Natural killer cell treated with Interleukin-12 subunit alpha and Interleukin-12 subunit beta and Interleukin-15 and Interleukin-18, amount 100 ng/mL, for 72 hours (primary cell): ENCODE measurements at regions not wholly inside any gene's neighbourhood (a gene's known extent, or its start where the extent isn't known, plus 50 kb on each side); places are given as distances from the start of the nearest gene placed in this dataset.
"Not testable (repeated sequence)": the region's sequence is repeated elsewhere in the genome, so short reads cannot be mapped to it uniquely, and the experiment has no call there.

Experiments
- ATAC-seq, 2 donors: fragments of 150-1000 bp; cut with Tn5 transposase in 1 of 2; sonication (Bioruptor Pico), chemical (Tn5 transposase) in 1 of 2; 2 replicates each; pipeline ENCODE4 v1.10.0; 2021
- DNase-seq: peaks from one replicate; pipeline ENCODE4 v3.0.0; 2022; ENCODE audit warnings: low spot score
- H3K27ac Mint-ChIP-seq, 2 donors: 1 replicate in 1 of 2; 2 replicates in 1 of 2; pipeline ENCODE4 v1.8.0; 2022; ENCODE audit warnings: mixed read lengths in 2 of 2, mild to moderate bottlenecking in 1 of 2, moderate library complexity in 1 of 2
- H3K27me3 Mint-ChIP-seq, 2 donors: 1 replicate in 1 of 2; 2 replicates in 1 of 2; pipeline ENCODE4 v1.8.0; 2022; ENCODE audit warnings: mixed read lengths in 2 of 2
- H3K36me3 Mint-ChIP-seq: one replicate; pipeline ENCODE4 v1.8.0; 2022; ENCODE audit warnings: mixed read lengths
- H3K4me1 Mint-ChIP-seq, 2 donors: 1 replicate in 1 of 2; 2 replicates in 1 of 2; pipeline ENCODE4 v1.8.0; 2022; ENCODE audit warnings: low read depth in 2 of 2, mixed read lengths in 2 of 2, mild to moderate bottlenecking in 1 of 2
- H3K4me3 Mint-ChIP-seq: one replicate; pipeline ENCODE4 v1.8.0; 2022; ENCODE audit warnings: mixed read lengths
- H3K9me3 Mint-ChIP-seq: 2 replicates; pipeline ENCODE4 v1.8.0; 2022; ENCODE audit warnings: mixed read lengths

DNA sequence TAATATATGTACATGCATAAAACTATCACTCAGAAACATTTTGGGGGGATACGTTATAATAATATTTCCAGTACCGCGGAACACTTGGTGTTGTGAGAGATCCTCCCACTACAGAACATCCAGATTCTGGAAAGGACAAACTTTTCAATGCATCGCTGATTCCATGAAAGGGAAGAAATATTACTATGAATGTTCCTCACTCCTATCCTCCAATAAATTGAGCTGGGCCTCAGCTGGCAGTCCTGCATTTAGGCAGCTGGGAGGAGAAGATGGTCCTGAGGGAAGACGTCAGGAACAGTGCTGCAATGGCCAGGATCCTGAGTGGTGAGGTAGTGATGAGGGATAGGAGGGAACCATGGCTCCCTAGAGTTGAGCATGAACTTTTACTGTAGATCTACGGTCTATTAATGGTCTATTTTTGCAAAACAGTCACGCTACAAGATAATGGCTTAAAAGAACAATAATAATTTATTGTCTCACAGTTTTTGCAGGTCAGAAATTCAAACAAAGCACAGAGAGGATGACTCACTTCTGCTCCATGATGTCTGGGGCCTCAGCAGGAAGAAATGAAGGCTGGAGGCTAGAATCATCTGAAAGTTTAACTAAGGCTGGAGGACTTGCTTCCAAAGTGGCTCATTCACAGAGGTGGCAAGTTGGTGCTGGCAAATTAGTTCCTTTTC lies 538.1 kb downstream of the STIM2 start:
- ATAC-seq (no peak), DNase-seq (no peak)
- Mint-ChIP-seq H3K9me3 (peaks cover 13% of the 10 kb centered on the region), H3K27me3 (no peaks in the 10 kb centered on the region), H3K36me3 (no peaks in the 10 kb centered on the region), H3K27ac (no peak overlapping the region), H3K4me3 (no peak overlapping the region), H3K4me1 (no peaks in the 10 kb centered on the region)

DNA sequence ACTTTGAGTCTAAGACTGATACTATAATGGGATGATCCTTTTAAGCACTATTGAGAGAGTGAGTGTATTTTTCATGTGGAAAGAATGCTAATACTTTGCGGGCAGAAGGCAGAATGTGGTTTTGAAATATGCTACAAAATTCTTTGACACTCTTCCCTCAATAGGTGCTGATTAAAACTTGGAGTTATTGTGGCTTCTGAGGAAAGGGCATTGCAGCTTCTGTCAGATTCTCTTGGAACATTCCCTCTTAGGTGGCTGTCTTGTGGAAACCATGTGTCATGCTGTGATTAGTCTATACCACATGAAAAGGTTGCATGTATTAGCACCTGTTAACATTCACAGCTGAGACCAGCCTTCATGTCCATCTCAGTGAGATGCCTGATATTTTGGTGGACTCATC lies 547.0 kb downstream of the STIM2 start:
- Mint-ChIP-seq H3K36me3 (no peaks in the 10 kb centered on the region), H3K4me3 (no peak overlapping the region), H3K27ac (no peak overlapping the region), H3K9me3 (peaks cover 13% of the 10 kb centered on the region), H3K4me1 (no peaks in the 10 kb centered on the region), H3K27me3 (no peaks in the 10 kb centered on the region)
- ATAC-seq = no peak
- DNase-seq = no peak

DNA sequence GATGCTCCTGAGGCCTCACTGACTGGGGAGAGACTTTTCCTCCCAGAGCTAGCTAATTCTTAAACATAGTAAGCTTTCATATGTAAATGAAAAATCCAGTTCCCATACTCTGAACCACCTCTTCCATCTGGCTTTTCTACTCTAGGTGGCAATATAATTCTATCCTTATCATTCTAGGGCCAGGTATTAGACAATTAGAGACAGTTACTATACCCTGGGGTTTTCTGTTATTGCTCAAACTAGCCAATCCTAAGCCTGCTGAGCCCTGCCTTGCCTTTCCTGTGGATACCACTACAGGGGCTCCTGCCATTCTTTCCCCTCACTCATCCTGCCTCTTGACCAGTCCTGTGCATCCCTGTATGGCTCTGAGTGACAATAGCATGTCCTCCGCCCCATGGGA lies 552.0 kb downstream of the STIM2 start:
- Mint-ChIP-seq H3K4me1 (no peaks in the 10 kb centered on the region), H3K9me3 (peaks cover 14% of the 10 kb centered on the region), H3K27me3 (no peaks in the 10 kb centered on the region), H3K4me3 (no peak overlapping the region), H3K27ac (no peak overlapping the region), H3K36me3 (no peaks in the 10 kb centered on the region)
- DNase-seq = no peak
- no peak for ATAC-seq

DNA sequence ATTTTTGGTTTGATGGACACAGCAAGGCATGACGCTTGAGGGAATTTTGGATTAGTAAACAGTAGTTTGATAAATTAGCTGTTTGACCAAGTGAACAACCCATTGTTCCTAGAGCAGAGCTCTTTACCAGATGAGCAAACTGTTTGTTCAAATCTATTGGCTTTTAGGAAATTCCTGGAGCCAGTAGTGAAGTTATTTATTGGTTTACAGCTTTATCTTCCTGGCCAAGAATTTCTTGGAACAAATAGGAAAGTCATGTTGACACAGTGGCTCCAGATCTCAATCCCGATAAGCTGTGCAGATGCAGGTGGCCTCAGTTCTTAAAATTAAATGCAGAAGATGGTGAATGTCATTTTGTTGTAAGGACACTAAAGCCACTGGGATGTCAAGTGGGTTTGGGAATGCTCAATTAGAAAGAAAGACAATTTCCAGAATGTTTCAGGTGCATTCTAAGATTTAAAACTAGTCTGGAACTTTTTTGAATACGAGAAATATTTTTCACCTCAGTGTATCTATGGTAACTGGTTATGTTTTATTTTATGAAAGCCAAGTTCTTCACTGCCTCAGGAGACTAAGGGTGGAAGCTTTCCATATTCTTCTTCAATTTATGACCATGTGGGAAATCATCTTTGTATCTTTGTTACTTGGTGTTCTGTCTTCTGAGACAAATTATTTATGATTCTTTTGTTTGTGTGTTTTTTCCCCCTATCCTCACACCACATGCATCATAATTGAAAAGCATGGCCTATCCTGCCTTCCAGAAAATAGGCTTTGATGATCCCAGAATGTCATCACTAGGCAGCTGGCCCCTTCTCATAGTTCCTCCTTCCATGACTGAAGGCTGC lies 554.5 kb downstream of the STIM2 start:
- Mint-ChIP-seq H3K9me3 (peaks cover 22% of the 10 kb centered on the region), H3K27me3 (no peaks in the 10 kb centered on the region), H3K4me3 (no peak overlapping the region), H3K27ac (no peak overlapping the region), H3K36me3 (no peaks in the 10 kb centered on the region), H3K4me1 (no peaks in the 10 kb centered on the region)
- DNase-seq (no peak), ATAC-seq (no peak)

DNA sequence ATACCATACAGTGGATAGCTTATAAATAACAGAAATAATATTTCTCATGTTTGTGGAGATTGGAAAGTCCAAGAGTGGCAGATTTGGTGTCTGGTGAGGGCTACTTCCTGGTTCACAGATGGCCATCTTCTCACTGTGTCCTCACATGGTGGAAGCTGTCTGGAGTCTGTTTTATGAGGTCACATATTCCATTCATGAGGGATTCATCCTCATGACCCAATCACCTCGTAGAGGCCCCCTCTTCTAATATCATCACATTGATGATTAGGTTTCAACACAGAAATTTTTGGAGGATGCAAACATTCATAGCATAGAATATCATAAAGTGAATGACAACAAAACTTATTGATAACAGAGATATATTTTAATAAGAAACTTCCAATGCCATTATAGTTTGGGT lies 568.0 kb downstream of the STIM2 start:
- Mint-ChIP-seq H3K27me3 (no peaks in the 10 kb centered on the region), H3K4me1 (no peaks in the 10 kb centered on the region), H3K4me3 (no peak overlapping the region), H3K27ac (no peak overlapping the region), H3K9me3 (peaks cover 11% of the 10 kb centered on the region), H3K36me3 (no peaks in the 10 kb centered on the region)
- ATAC-seq (no peak), DNase-seq (no peak)

DNA sequence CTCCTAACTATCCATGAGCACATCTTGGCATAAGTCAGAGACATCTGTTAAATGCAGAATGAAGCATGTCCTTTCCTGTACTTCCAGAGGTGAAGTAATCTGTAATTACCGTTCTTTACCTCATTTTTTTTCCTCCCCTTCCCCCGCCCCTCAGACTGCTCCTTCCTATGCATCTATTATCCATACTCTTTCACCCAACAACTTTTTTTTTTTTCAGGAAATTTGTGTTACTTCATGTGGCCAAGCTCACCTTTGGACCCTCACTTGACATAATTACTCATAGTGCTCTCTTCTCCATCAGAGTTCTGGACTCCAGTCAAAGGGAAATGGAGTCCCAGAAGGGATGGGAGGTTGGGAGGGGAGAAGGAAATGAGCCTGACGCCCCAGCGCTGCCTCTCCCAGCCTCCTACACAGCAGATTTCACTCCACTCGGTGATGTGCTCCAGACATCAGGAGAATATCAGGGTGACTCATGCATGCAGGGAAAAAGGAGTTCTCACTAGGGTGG lies 568.8 kb downstream of the STIM2 start:
- DNase-seq (no peak), ATAC-seq (no peak)
- no peaks in the 10 kb centered on the region for H3K27me3 Mint-ChIP-seq
- no peaks in the 10 kb centered on the region for H3K36me3 Mint-ChIP-seq
- no peaks in the 10 kb centered on the region for H3K4me1 Mint-ChIP-seq
- H3K4me3 Mint-ChIP-seq = no peak overlapping the region
- peaks cover 13% of the 10 kb centered on the region for H3K9me3 Mint-ChIP-seq
- H3K27ac Mint-ChIP-seq = no peak overlapping the region

DNA sequence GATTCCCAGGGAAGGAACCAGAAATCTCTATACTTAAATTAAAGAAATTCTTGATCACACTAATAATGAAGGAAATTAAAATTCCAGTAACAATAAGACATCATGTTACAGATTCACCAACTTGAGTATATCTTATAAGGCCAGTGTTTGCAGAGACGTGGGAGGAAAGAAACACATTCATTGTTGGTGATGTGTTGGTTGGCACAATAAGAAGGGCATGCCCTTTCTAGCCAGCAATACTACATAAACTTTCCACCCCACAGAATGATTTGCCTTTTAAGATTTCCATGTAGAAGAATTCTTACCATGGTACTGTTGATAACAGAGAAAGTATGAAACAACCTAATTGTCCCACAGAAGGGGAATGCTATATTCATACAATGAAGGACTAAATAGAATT lies 581.5 kb downstream of the STIM2 start:
- Mint-ChIP-seq H3K4me1 (no peaks in the 10 kb centered on the region), H3K9me3 (peaks cover 12% of the 10 kb centered on the region), H3K4me3 (no peak overlapping the region), H3K27me3 (no peaks in the 10 kb centered on the region), H3K36me3 (no peaks in the 10 kb centered on the region), H3K27ac (no peak overlapping the region)
- no peak for DNase-seq
- no peak for ATAC-seq

DNA sequence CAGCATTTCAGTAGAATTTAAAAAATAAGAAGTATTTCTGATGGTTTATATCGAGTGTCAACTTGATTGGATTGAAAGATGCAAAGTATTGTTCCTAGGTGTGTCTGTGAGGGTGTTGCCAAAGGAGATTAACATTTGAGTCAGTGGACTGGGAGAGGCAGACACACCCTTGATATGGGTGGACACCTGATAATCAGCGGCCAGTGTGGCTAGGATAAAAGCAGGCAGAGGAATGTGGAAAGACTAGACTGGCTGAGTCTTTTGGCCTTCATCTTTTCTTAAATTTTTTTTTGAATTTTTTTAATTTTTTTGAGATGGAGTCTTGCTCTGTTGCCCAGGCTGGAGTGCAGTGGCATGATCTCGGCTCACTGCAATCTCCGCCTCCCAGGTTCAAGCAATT lies 582.0 kb downstream of the STIM2 start:
- ATAC-seq, H3K36me3 Mint-ChIP-seq: not testable (repeated sequence)

DNA sequence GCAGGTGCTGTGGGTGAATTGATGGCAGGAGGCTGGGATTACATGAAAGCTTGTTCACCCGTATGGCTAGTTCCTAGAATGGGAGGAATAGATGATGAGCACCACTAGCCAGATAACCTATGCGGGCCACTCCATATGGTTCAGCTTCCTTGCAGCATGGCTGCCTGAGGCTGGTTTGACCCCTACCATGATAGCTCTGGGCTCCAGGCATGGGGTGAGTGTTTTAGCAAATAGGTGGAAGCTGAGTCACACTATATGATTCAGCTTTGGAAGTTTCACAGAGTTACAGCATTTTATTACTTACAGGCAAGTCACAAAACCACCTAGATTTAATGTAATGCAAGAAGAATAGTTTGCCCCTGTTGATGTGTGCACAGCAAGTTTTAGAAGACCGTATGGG lies 603.2 kb downstream of the STIM2 start:
- Mint-ChIP-seq H3K27me3 (no peaks in the 10 kb centered on the region), H3K36me3 (no peaks in the 10 kb centered on the region), H3K4me1 (no peaks in the 10 kb centered on the region), H3K4me3 (no peak overlapping the region), H3K27ac (no peak overlapping the region), H3K9me3 (peaks cover 21% of the 10 kb centered on the region)
- ATAC-seq = no peak
- no peak for DNase-seq

More for the DNA sequence above, 582.0 kb downstream of the STIM2 start:
- peaks cover 12% of the 10 kb centered on the region for H3K9me3 Mint-ChIP-seq
- not testable (repeated sequence) for H3K4me3 Mint-ChIP-seq, DNase-seq, H3K4me1 Mint-ChIP-seq, H3K27ac Mint-ChIP-seq, H3K27me3 Mint-ChIP-seq

DNA sequence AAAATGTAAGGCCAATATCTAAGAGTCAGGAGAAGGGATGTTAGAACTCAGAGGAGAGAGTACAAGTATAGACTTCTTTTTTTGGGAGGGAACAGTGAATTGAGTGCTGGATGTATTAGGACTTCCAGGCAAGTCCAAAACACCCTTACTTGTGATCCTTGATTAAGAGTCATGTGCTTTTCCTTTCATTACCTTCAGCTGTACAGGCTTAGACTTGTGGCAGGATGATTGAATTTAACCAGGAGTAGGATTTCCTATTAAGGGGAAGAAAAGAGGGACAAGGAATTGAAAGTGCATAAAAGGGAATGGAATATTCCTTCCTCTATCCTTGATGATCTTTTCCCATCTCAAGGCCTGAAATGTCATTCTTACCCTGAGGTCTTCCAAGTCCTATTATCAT lies 606.7 kb downstream of the STIM2 start:
- no peak overlapping the region for H3K27ac Mint-ChIP-seq
- H3K9me3 Mint-ChIP-seq = peaks cover 27% of the 10 kb centered on the region
- DNase-seq (no peak), ATAC-seq (no peak)
- H3K27me3 Mint-ChIP-seq = no peaks in the 10 kb centered on the region
- no peak overlapping the region for H3K4me3 Mint-ChIP-seq
- H3K4me1 Mint-ChIP-seq = no peaks in the 10 kb centered on the region
- H3K36me3 Mint-ChIP-seq = no peaks in the 10 kb centered on the region

DNA sequence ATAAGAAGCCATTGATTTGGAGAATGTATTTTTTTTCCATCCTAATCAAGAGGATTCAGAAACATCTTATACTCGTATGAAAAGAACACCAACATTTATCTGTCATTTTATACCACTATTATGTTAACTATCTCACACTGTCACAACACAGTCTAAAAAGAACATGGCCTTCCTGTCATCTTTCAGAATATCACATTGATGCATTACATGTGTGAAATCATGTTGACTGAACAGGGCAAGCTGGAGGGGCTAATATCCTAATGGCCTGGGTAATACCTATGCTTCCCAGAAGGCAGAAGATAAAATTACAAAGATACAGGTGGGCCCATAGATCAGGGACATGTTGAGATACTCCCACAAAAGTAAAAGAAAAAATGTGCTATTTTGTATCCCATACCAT lies 611.7 kb downstream of the STIM2 start:
- peaks cover 15% of the 10 kb centered on the region for H3K9me3 Mint-ChIP-seq
- no peaks in the 10 kb centered on the region for H3K36me3 Mint-ChIP-seq
- H3K27ac Mint-ChIP-seq = no peak overlapping the region
- no peak overlapping the region for H3K4me3 Mint-ChIP-seq
- H3K27me3 Mint-ChIP-seq = no peaks in the 10 kb centered on the region
- no peaks in the 10 kb centered on the region for H3K4me1 Mint-ChIP-seq
- DNase-seq (no peak), ATAC-seq (no peak)

DNA sequence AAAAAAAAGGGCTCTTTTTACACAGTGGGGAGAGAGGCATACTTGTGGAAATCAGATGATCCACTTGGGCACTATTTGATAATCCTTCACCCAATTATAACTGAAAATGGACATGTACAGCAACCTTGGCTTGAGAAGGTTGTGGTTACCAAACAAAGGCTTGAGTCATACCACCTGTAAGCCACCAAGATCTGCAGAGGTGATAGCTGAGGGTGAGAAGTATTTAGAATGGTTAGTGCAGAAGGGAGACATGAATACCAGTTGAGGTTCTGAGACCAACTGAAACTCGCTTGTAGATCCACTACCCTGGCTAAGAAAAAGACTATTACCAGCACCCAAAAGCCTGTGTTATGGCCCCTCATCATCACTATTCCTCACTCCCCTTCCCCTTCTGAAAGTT lies 614.0 kb downstream of the STIM2 start:
- Mint-ChIP-seq H3K4me3 (no peak overlapping the region), H3K9me3 (peaks cover 15% of the 10 kb centered on the region), H3K27me3 (no peaks in the 10 kb centered on the region), H3K27ac (no peak overlapping the region), H3K4me1 (no peaks in the 10 kb centered on the region), H3K36me3 (no peaks in the 10 kb centered on the region)
- ATAC-seq = no peak
- DNase-seq = no peak

DNA sequence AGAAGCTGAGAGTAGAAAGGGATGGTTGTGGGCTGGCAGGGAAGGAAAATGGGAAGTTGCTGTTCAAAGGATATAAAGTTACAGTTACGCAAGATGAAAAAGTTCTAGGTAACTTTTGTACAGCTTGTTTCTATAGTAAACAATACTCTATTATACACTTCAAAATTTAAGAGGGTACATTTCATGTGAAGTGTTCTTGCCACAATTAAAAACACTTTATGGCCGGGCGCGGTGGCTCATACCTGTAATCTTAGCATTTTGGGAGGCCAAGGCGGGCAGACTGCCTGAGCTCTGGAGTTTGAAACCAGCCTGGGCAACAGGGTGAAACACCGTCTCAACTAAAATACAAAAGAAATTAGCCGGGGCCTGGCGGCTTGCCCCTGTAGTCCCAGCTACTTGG lies 623.6 kb downstream of the STIM2 start:
- Mint-ChIP-seq H3K4me3 (no peak overlapping the region), H3K36me3 (no peaks in the 10 kb centered on the region), H3K4me1 (no peaks in the 10 kb centered on the region), H3K27ac (no peak overlapping the region), H3K27me3 (no peaks in the 10 kb centered on the region), H3K9me3 (no peaks in the 10 kb centered on the region)
- DNase-seq = no peak
- no peak for ATAC-seq

DNA sequence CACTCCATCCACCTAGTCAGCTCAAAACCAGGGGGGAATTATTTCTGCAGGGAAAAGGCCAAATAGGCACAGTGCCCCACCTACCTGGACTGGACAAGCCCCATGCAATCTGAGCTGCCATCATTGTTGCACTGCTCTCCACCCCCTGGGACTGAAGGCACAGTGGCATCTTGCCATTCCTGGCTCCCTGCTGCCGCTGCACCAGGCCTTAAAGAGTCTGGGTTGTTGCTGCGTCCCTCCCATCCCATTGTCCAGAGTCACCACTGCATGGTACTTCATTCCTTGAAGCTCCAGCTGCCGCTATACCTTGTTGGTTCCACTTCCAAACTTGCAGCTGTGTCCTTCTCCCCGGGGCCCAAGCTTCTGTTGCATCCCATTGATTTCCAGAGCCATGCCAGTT lies 629.7 kb downstream of the STIM2 start:
- no peak overlapping the region for H3K4me3 Mint-ChIP-seq
- no peak overlapping the region for H3K27ac Mint-ChIP-seq
- peaks cover 4% of the 10 kb centered on the region for H3K9me3 Mint-ChIP-seq
- no peaks in the 10 kb centered on the region for H3K4me1 Mint-ChIP-seq
- no peaks in the 10 kb centered on the region for H3K36me3 Mint-ChIP-seq
- H3K27me3 Mint-ChIP-seq = no peaks in the 10 kb centered on the region
- DNase-seq = no peak
- peak in 1 of 2 donors; percentile 49 for ATAC-seq
